Suprapubic skin (tissue), 4 donors: ENCODE measurements at regions not wholly inside any gene's neighbourhood (a gene's known extent, or its start where the extent isn't known, plus 50 kb on each side); places are given as distances from the start of the nearest gene placed in this dataset.

Experiments used
- CTCF ChIP-seq, 2 donors: fragments of 200-600 bp in 1 of 2; fragments of 450-650 bp in 1 of 2; sonication (generic) in 1 of 2; IDR thresholded peaks; one replicate each; pipeline ENCODE4 v1.5.1; 2016 to 2019; ENCODE audit warnings: antibody characterized with exemption in 2 of 2, mild to moderate bottlenecking in 1 of 2, moderate library complexity in 1 of 2
- EP300 ChIP-seq: sonication (generic); formaldehyde crosslinking; IDR thresholded peaks from one replicate; pipeline ENCODE4 v1.6.1; 2017; ENCODE audit warnings: antibody characterized with exemption
- POLR2A ChIP-seq, 2 donors: fragments of 450-650 bp; IDR thresholded peaks; one replicate each; pipeline ENCODE4 v1.6.1; 2017; ENCODE audit warnings: antibody characterized with exemption in 2 of 2, mild to moderate bottlenecking in 2 of 2, moderate library complexity in 2 of 2
- POLR2AphosphoS5 ChIP-seq, 3 donors: sonication (generic); formaldehyde crosslinking; IDR thresholded peaks; one replicate each; pipeline ENCODE4 v1.6.1; 2017; ENCODE audit warnings: antibody characterized with exemption in 3 of 3

- TF ChIP-seq CTCF (IDR thresholded peaks at IDR 0.05) (no peak), POLR2AphosphoS5 (IDR thresholded peaks at IDR 0.05) (no peak), POLR2A (IDR thresholded peaks at IDR 0.05) (no peak), EP300 (no peak)
These were observed 715.1 kb upstream of the CDH7 start for GRCh38 chr18:65035701-65036100.
